Osteoblast (primary cell): ENCODE measurements at regions not wholly inside any gene's neighbourhood (a gene's known extent, or its start where the extent isn't known, plus 50 kb on each side); places are given as distances from the start of the nearest gene placed in this dataset.

Experiments used
- DNase-seq: peaks from one replicate; pipeline ENCODE4 v3.0.0; 2011; ENCODE audit warnings: low spot score, mixed read lengths; ENCODE audit not compliant: insufficient read length; ENCODE audit errors: missing footprints
- H2AFZ ChIP-seq: 2 replicates; pipeline ENCODE4 v1.6.0; 2011; ENCODE audit warnings: mild to moderate bottlenecking, low read length
- H3K27ac ChIP-seq: 2 replicates; pipeline ENCODE4 v1.5.1; 2011; ENCODE audit warnings: mild to moderate bottlenecking, low read depth, low read length, moderate library complexity
- H3K27me3 ChIP-seq: 2 replicates; pipeline ENCODE4 v1.6.0; 2012; ENCODE audit warnings: mild to moderate bottlenecking, control low read depth, inconsistent platforms, low read length, moderate library complexity; ENCODE audit not compliant: insufficient read depth
- H3K36me3 ChIP-seq: 2 replicates; pipeline ENCODE4 v1.5.1; 2011; ENCODE audit warnings: mild to moderate bottlenecking, low read length, control low read depth, moderate library complexity; ENCODE audit not compliant: insufficient read depth
- H3K4me1 ChIP-seq: 2 replicates; pipeline ENCODE4 v1.5.1; 2011; ENCODE audit warnings: mild to moderate bottlenecking, low read length, control low read depth, moderate library complexity; ENCODE audit not compliant: insufficient read depth
- H3K4me2 ChIP-seq: 2 replicates; pipeline ENCODE4 v1.6.0; 2011; ENCODE audit warnings: mild to moderate bottlenecking, low read length; ENCODE audit not compliant: insufficient read depth
- H3K4me3 ChIP-seq: fragments of 200-600 bp; sonication (generic); 3 replicates; pipeline ENCODE4 v1.5.1; 2012; ENCODE audit warnings: mild to moderate bottlenecking, low read length, inconsistent platforms; ENCODE audit not compliant: insufficient read depth
- H3K79me2 ChIP-seq: 2 replicates; pipeline ENCODE4 v1.6.0; 2012; ENCODE audit warnings: mild to moderate bottlenecking, low read length, control low read depth, inconsistent platforms; ENCODE audit not compliant: insufficient read depth
- H3K9me3 ChIP-seq: 2 replicates; pipeline ENCODE4 v1.5.1; 2011; ENCODE audit warnings: low read depth, low read length, control low read depth
- H4K20me1 ChIP-seq: 2 replicates; pipeline ENCODE4 v1.6.0; 2012; ENCODE audit warnings: mild to moderate bottlenecking, low read length, control low read depth; ENCODE audit not compliant: insufficient read depth
- CTCF ChIP-seq: IDR thresholded peaks from 2 replicates; pipeline ENCODE4 v1.5.1; 2011; ENCODE audit warnings: mild to moderate bottlenecking, low read depth, low read length, moderate library complexity; ENCODE audit errors: extremely low read depth

GRCh38 chr10:44183667-44184632 lies 200.9 kb downstream of the CXCL12 start:
- no peak for TF ChIP-seq CTCF
- H3K27ac ChIP-seq = no peak overlapping the region
- H3K9me3 ChIP-seq = no peaks in the 10 kb centered on the region
- H3K27me3 ChIP-seq = peaks cover 35% of the 10 kb centered on the region
- H3K36me3 ChIP-seq = no peaks in the 10 kb centered on the region
- H3K4me3 ChIP-seq = no peak overlapping the region
- H3K4me1 ChIP-seq = peaks cover 12% of the 10 kb centered on the region
- no peaks in the 10 kb centered on the region for H3K79me2 ChIP-seq
- H3K4me2 ChIP-seq = no peak overlapping the region
- no peak overlapping the region for H2AFZ ChIP-seq
- no peak for DNase-seq
- H4K20me1 ChIP-seq = no peaks in the 10 kb centered on the region

GRCh38 chr10:44182909-44183308 lies 202.0 kb downstream of the CXCL12 start:
- H3K4me2 ChIP-seq = no peak overlapping the region
- H3K9me3 ChIP-seq = no peaks in the 10 kb centered on the region
- H2AFZ ChIP-seq = no peak overlapping the region
- no peak overlapping the region for H3K27ac ChIP-seq
- peaks cover 25% of the 10 kb centered on the region for H3K27me3 ChIP-seq
- H3K4me1 ChIP-seq = peaks cover 12% of the 10 kb centered on the region
- H4K20me1 ChIP-seq = no peaks in the 10 kb centered on the region
- no peaks in the 10 kb centered on the region for H3K36me3 ChIP-seq
- no peaks in the 10 kb centered on the region for H3K79me2 ChIP-seq
- DNase-seq = no peak
- no peak for TF ChIP-seq CTCF
- H3K4me3 ChIP-seq = no peak overlapping the region

- H2AFZ ChIP-seq = no peak overlapping the region
- no peaks in the 10 kb centered on the region for H4K20me1 ChIP-seq
- DNase-seq = peak; percentile 79
- H3K4me1 ChIP-seq = peaks cover 12% of the 10 kb centered on the region
- H3K9me3 ChIP-seq = no peaks in the 10 kb centered on the region
- H3K4me2 ChIP-seq = peak overlapping the region; percentile 58
- TF ChIP-seq CTCF = no peak
- no peaks in the 10 kb centered on the region for H3K36me3 ChIP-seq
- no peak overlapping the region for H3K4me3 ChIP-seq
- no peaks in the 10 kb centered on the region for H3K79me2 ChIP-seq
- peaks cover 10% of the 10 kb centered on the region for H3K27me3 ChIP-seq
- peak overlapping the region; percentile 26 for H3K27ac ChIP-seq
These were observed 204.4 kb downstream of the CXCL12 start for GRCh38 chr10:44180321-44181168.

- TF ChIP-seq CTCF = no peak
- Histone ChIP-seq H3K4me1 (peaks cover 12% of the 10 kb centered on the region), H3K27ac (no peak overlapping the region), H3K36me3 (no peaks in the 10 kb centered on the region), H2AFZ (no peak overlapping the region), H3K4me3 (no peak overlapping the region), H3K27me3 (peaks cover 8% of the 10 kb centered on the region), H3K79me2 (no peaks in the 10 kb centered on the region), H4K20me1 (no peaks in the 10 kb centered on the region), H3K9me3 (no peaks in the 10 kb centered on the region), H3K4me2 (no peak overlapping the region)
- DNase-seq = no peak
These were observed 206.0 kb downstream of the CXCL12 start for GRCh38 chr10:44178856-44179255.
